Lower leg skin (tissue), 4 donors: ENCODE measurements at regions not wholly inside any gene's neighbourhood (a gene's known extent, or its start where the extent isn't known, plus 50 kb on each side); places are given as distances from the start of the nearest gene placed in this dataset.

Source experiments
- DNase-seq, 2 donors: peaks; one replicate each; pipeline ENCODE4 v3.0.0-alpha.2; 2019; ENCODE audit warnings: low spot score in 2 of 2
- H3K4me3 ChIP-seq: fragments of 200-600 bp; sonication (generic); 2 replicates; pipeline ENCODE4 v1.5.1; 2017; ENCODE audit warnings: mild to moderate bottlenecking, low read depth; ENCODE audit not compliant: poor library complexity, severe bottlenecking
- POLR2A ChIP-seq, 2 donors: fragments of 450-650 bp; IDR thresholded peaks; one replicate each; pipeline ENCODE4 v1.6.1; 2016 to 2017; ENCODE audit warnings: antibody characterized with exemption in 2 of 2, mild to moderate bottlenecking in 1 of 2, moderate library complexity in 1 of 2
- WGBS, 2 donors: methylation state at CpG; one replicate each; pipeline ENCODE4 v1.1.5; 2018; 5-methylcytosine and 5-hydroxymethylcytosine counted together
- intact Hi-C: fragments of 100-400 bp; cut with DNase I; formaldehyde crosslinking; loops from one replicate; pipeline ENCODE4 v1.15.0; 2023; ENCODE audit warnings: low total_unique reads
- TF ChIP-seq, protein P1 (sequence below), 3 donors: fragments of 450-650 bp; IDR thresholded peaks; one replicate each; pipeline ENCODE4 v1.5.1; 2016; ENCODE audit warnings: antibody characterized with exemption in 3 of 3, mild to moderate bottlenecking in 3 of 3, moderate library complexity in 2 of 3

DNA sequence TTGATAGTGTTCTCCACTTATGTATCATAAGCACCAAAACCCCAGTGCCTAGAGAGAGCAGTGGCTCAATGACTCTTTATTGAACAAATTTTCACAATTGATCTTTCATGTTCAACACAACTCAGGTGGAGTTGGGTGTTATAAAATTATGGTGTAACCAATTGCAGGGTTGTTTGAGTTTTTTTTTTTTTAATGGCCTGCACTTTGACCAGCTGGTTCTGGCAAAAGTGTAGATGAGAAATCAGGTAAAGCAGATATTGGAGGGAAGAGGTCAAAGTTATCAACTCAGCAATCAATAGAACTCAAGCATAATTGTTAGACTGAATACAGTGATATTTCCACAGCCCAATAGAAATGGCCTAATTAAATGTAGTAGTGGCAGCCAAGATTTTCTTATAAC lies 1386.3 kb downstream of the SUCLG1 start:
- intact Hi-C loops: loop anchor here (10.0 kb wide), 1 partner anchor 742 kb away; no protein-coding TSS in a partner anchor
- TF ChIP-seq POLR2A (IDR thresholded peaks at IDR 0.05): no peak
- TF ChIP-seq, protein P1, sequence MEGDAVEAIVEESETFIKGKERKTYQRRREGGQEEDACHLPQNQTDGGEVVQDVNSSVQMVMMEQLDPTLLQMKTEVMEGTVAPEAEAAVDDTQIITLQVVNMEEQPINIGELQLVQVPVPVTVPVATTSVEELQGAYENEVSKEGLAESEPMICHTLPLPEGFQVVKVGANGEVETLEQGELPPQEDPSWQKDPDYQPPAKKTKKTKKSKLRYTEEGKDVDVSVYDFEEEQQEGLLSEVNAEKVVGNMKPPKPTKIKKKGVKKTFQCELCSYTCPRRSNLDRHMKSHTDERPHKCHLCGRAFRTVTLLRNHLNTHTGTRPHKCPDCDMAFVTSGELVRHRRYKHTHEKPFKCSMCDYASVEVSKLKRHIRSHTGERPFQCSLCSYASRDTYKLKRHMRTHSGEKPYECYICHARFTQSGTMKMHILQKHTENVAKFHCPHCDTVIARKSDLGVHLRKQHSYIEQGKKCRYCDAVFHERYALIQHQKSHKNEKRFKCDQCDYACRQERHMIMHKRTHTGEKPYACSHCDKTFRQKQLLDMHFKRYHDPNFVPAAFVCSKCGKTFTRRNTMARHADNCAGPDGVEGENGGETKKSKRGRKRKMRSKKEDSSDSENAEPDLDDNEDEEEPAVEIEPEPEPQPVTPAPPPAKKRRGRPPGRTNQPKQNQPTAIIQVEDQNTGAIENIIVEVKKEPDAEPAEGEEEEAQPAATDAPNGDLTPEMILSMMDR (IDR thresholded peaks at IDR 0.05): no peak
- no peak overlapping the region for H3K4me3 ChIP-seq
- no peak for DNase-seq

DNA sequence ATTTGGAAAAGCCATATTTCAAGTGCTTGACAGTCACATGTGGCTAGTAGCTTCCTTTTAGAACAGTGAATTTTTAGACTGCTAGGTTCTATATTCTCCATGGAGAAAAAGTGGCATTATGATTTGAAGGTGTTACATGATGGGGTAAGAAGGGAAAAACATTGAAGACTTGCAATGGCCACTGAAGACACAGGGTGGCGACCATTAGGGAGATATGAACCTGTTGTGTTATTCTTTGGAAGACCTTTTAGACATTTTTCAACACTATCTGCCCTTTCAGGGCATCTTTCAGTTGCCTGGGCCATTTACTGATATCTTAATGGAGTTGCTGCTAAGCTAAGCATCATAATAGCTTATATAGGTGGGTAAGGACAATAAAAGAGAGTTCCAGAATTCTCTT lies 1387.2 kb downstream of the SUCLG1 start:
- no peak overlapping the region for H3K4me3 ChIP-seq
- WGBS, 2 donors: 80 to 86% methylated on average over 1 of the region's 1 CpG
- DNase-seq: no peak
- TF ChIP-seq POLR2A (IDR thresholded peaks at IDR 0.05): no peak
- TF ChIP-seq, protein P1 (IDR thresholded peaks at IDR 0.05): no peak
- intact Hi-C loops: loop anchor here (10.0 kb wide), 1 partner anchor 743 kb away; no protein-coding TSS in a partner anchor

DNA sequence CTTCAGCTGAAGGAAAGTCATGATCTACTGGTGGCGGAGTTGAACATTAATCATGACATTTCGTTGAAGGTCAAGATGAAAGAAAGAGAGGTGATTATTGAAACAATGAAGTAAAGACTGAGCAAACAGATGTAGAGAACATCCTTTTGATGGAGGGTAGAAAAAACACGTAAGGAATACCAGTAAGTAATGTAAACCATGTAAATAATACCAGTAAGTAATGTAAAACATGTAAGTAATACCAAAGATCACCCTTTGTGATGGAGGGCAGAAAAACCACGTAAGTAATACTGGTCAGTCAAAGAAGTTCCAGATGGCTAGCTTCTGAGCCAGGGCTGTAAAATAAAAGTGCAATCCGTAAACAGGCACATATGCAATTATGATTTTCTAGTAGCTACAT lies 1387.7 kb downstream of the SUCLG1 start:
- 81% methylated on average over 5 of the region's 5 CpGs for WGBS, 2 donors
- DNase-seq: no peak
- no peak overlapping the region for H3K4me3 ChIP-seq
- TF ChIP-seq, protein P1 (IDR thresholded peaks at IDR 0.05): no peak
- no peak for TF ChIP-seq POLR2A (IDR thresholded peaks at IDR 0.05)
- intact Hi-C loops: loop anchor here (10.0 kb wide), 1 partner anchor 743 kb away; no protein-coding TSS in a partner anchor

DNA sequence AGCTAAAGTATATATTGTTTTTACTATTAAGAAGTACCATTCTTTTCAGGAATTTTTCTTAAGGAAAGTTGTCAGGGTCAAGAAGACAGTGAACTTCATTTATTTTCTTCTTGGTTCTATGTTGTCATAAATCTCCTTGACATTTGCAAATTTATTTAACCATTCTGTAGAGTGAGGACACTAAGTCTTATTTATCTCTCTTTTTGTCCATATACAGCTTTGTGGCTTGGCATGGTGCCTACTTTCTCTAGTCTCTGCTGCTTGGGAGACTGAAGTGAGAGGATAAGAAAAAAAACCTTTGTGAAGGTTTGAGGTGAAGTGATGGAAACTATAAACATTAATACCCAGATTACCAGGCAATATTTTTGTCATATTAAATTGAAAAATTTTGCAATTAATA lies 1389.4 kb downstream of the SUCLG1 start:
- no peak for DNase-seq
- TF ChIP-seq, protein P1 (IDR thresholded peaks at IDR 0.05): no peak
- TF ChIP-seq POLR2A (IDR thresholded peaks at IDR 0.05): no peak
- intact Hi-C loops: loop anchor here (10.0 kb wide), 1 partner anchor 745 kb away; no protein-coding TSS in a partner anchor
- no peak overlapping the region for H3K4me3 ChIP-seq

DNA sequence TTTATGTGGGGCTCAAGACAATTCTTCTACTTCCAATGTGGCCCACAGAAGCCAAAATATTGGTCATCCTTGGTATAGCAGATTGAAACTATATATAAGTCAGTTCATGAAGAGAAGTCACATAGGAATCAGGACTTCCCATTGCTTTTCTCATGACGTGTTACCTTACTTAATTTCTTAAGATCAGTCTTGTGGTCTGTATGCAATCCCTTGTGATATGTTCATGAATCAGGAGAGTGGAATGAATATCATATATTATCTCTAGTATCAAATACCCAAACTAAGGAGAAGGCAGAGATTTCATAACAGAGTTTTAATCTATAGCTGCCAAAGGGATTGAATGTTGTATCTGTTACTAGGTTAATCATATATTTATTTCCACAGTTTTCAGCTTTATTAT lies 1390.4 kb downstream of the SUCLG1 start:
- 84 to 90% methylated on average over 1 of the region's 1 CpG for WGBS, 2 donors
- no peak for DNase-seq
- no peak for TF ChIP-seq POLR2A (IDR thresholded peaks at IDR 0.05)
- TF ChIP-seq, protein P1 (IDR thresholded peaks at IDR 0.05): no peak
- no peak overlapping the region for H3K4me3 ChIP-seq
- intact Hi-C loops: no loop called here

DNA sequence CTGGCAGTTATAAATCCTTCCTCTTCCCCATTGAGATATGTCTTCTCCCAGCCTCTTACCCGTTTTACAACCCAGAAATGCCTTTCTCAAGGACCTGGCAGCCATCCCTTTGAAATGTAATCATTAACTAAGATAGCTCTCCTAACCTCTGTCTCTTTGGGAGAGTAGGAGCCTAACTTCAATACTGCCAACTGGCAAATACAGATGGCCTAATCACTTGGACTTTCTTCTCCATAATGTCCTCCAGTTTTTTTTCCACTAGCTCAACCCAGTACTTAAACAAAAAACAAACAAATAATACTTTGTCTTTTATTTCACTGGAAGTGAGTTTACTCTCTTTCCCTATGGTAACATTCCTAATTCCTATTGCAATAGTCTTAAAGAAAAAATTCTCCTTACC lies 1391.1 kb downstream of the SUCLG1 start:
- no peak for TF ChIP-seq POLR2A (IDR thresholded peaks at IDR 0.05)
- TF ChIP-seq, protein P1 (IDR thresholded peaks at IDR 0.05): no peak
- no peak overlapping the region for H3K4me3 ChIP-seq
- intact Hi-C loops: no loop called here
- no peak for DNase-seq
- 34 to 44% methylated on average over 1 of the region's 1 CpG for WGBS, 2 donors
